ENCODE measurements at regions not wholly inside any gene's neighbourhood (a gene's known extent, or its start where the extent isn't known, plus 50 kb on each side); places are given as distances from the start of the nearest gene placed in this dataset.

DNA sequence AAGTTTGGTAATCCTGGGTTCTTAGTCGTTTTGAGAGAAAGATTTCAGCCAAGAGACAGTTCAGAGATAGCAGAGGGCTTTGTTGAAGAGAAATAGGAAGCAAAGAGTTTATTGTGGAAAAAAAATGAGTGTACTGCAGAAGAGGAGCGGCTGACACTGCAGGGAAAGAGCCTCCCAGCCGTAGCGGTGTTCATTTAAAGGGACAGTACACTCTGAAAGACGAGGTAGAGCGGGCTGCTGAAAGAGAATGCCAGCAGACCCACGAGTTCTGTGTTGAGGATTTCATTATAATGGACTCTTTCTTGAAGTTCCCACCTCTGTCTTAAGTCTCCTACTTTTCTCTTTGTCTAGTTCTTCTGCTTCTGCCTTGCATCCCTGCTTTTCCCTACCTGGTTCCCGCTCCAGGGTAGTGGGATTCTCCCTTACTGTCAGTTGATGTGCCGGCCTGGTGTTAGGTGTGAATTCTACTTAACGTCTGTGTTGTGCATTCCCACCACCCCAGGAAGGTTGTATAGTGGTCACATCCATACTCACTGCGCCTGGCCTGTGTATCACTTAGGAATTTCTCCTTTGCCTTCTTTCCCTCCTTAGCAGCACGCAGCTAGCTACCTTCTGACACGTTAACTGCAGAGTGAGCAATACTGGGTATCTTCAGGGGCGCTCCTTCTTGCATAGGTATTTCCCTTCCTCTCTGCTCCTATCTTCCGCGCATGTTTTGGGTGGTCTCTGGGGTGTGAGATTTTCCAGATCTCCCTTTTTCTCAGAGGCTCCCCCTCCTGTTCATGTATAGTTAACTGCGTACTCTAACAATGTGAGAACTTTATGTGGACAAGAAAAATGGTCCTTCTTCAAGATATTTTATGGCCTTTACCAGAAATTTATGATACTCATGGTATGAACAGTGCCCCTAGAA is 164.5 kb downstream of the PTH2R start:
- Histone ChIP-seq H3K27ac (no peak overlapping the region), H3K4me1 (no peaks in the 10 kb centered on the region), H3K36me3 (no peaks in the 10 kb centered on the region), H3K4me3 (no peak overlapping the region), H3K27me3 (no peaks in the 10 kb centered on the region), H3K9me3 (no peaks in the 10 kb centered on the region)
- TF ChIP-seq CTCF (IDR thresholded peaks at IDR 0.05): no peak
- DNase-seq (ENCODE audit: low spot score): no peak

GRCh38 chr2:208571764-208572131 is 165.2 kb downstream of the PTH2R start:
- Histone ChIP-seq H3K4me1 (no peaks in the 10 kb centered on the region), H3K27me3 (no peaks in the 10 kb centered on the region), H3K27ac (no peak overlapping the region), H3K9me3 (peaks cover 0 to 1% of the 10 kb centered on the region in 2 donors), H3K36me3 (no peaks in the 10 kb centered on the region), H3K4me3 (no peak overlapping the region)
- no peak for DNase-seq (ENCODE audit: low spot score)
- no peak for TF ChIP-seq CTCF (IDR thresholded peaks at IDR 0.05)

- Histone ChIP-seq H3K9me3 (peaks cover 0 to 9% of the 10 kb centered on the region in 2 donors), H3K4me1 (no peaks in the 10 kb centered on the region), H3K4me3 (no peak overlapping the region), H3K27ac (no peak overlapping the region), H3K27me3 (no peaks in the 10 kb centered on the region), H3K36me3 (no peaks in the 10 kb centered on the region)
- TF ChIP-seq CTCF (IDR thresholded peaks at IDR 0.05): no peak
- no peak for DNase-seq (ENCODE audit: low spot score)
Observed at GRCh38 chr2:208573569-208573968, 167.0 kb downstream of the PTH2R start.

DNA sequence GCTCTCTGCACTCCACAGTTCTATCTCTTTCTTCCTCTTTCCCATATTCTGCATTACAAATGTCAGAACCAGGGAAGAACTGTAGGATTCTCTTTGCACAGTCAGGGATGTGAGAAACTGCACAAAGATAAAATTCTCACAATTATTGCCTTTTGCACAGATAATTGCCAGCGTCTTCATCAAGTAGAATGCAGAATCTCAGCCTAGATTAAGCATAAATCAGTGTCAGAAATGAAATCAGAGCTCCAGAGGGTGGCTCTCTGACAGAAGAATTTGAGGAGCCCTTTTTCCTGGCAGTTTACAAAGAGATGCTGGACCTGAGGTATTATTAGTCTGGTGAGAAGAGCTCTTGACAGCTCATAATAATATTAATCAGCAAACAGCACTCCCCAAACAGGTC is 173.1 kb downstream of the PTH2R start:
- H3K36me3 ChIP-seq: no peaks in the 10 kb centered on the region
- no peak for TF ChIP-seq CTCF (IDR thresholded peaks at IDR 0.05)

GRCh38 chr2:208584378-208584985 is 177.9 kb downstream of the PTH2R start:
- Histone ChIP-seq H3K36me3 (no peaks in the 10 kb centered on the region), H3K4me3 (no peak overlapping the region), H3K4me1 (no peaks in the 10 kb centered on the region), H3K27me3 (no peaks in the 10 kb centered on the region), H3K9me3 (no peaks in the 10 kb centered on the region), H3K27ac (no peak overlapping the region)
- no peak for DNase-seq (ENCODE audit: low spot score)
- no peak for TF ChIP-seq CTCF (IDR thresholded peaks at IDR 0.05)

More for the DNA sequence above, 173.1 kb downstream of the PTH2R start:
- Histone ChIP-seq H3K27me3 (no peaks in the 10 kb centered on the region), H3K4me3 (no peak overlapping the region), H3K27ac (no peak overlapping the region), H3K9me3 (peaks cover 0 to 9% of the 10 kb centered on the region in 2 donors), H3K4me1 (no peaks in the 10 kb centered on the region)
- no peak for DNase-seq (ENCODE audit: low spot score)
